H1 (cell line): ENCODE measurements at regions not wholly inside any gene's neighbourhood (a gene's known extent, or its start where the extent isn't known, plus 50 kb on each side); places are given as distances from the start of the nearest gene placed in this dataset.

Experiments
- CTCF ChIA-PET: fragments of 300-600 bp; sonication (Branson Sonifier 250); formaldehyde crosslinking; loops from one replicate; lab custom pipeline; 2021; ENCODE audit not compliant: partially characterized antibody; lab: Charles Lee
- POLR2A ChIA-PET: fragments of 300-600 bp; sonication (Branson Sonifier 250); formaldehyde crosslinking; loops from one replicate; lab custom pipeline; 2021; ENCODE audit warnings: inconsistent platforms; ENCODE audit not compliant: partially characterized antibody; lab: Charles Lee
- DNase-seq, 2 experiments: peaks; one replicate each; pipeline versions ENCODE4 v3.0.0 to v3.0.0-alpha.2; 2010 to 2022; ENCODE audit warnings: low spot score in 2 of 2, low read depth in 1 of 2, mixed read lengths in 1 of 2
- FAIRE-seq: peaks from 2 replicates; lab custom pipeline; 2011; peaks lifted over from hg19 to GRCh38; lab: Jason Lieb, UNC
- H2AFZ ChIP-seq: 2 replicates; pipeline ENCODE4 v1.8.1; 2012; ENCODE audit warnings: low read length, inconsistent platforms
- H2AK5ac ChIP-seq: 2 replicates; pipeline ENCODE4 v1.6.1; 2013; ENCODE audit warnings: low read depth, low read length
- H2BK120ac ChIP-seq: replicated peaks from 2 replicates; pipeline ENCODE3; 2013; ENCODE audit warnings: low read depth, low read length, inconsistent platforms
- H2BK12ac ChIP-seq: 2 replicates; pipeline ENCODE4 v1.6.1; 2013; ENCODE audit warnings: low read depth, low read length
- H2BK15ac ChIP-seq: 2 replicates; pipeline ENCODE4 v1.6.1; 2013; ENCODE audit warnings: low read length
- H2BK20ac ChIP-seq: 2 replicates; pipeline ENCODE4 v1.6.1; 2013; ENCODE audit warnings: low read length
- H2BK5ac ChIP-seq: 2 replicates; pipeline ENCODE4 v1.6.1; 2013; ENCODE audit warnings: low read depth, low read length
- H3K14ac ChIP-seq: 2 replicates; pipeline ENCODE4 v1.6.1; 2013; ENCODE audit warnings: inconsistent platforms; ENCODE audit not compliant: insufficient read length
- H3K18ac ChIP-seq: 2 replicates; pipeline ENCODE4 v1.6.1; 2013; ENCODE audit warnings: low read length; ENCODE audit errors: extremely low read depth
- H3K23ac ChIP-seq: 2 replicates; pipeline ENCODE4 v1.6.1; 2013; ENCODE audit warnings: inconsistent platforms; ENCODE audit not compliant: insufficient read length
- H3K23me2 ChIP-seq: 2 replicates; pipeline ENCODE4 v1.6.1; 2013; ENCODE audit warnings: low read depth, low read length
- H3K27ac ChIP-seq: 2 replicates; pipeline ENCODE4 v1.6.1; 2011; ENCODE audit warnings: low read depth, low read length, inconsistent platforms
- H3K27me3 ChIP-seq, 4 experiments: replicated peaks in 1 of 4; 1 replicate in 1 of 4; 2 replicates in 3 of 4; pipeline versions ENCODE4 v1.6.1 to v1.8.1; 2011 to 2013; ENCODE audit warnings: low read length in 3 of 4, mild to moderate bottlenecking in 3 of 4, inconsistent platforms in 2 of 4, mixed read lengths in 2 of 4, moderate library complexity in 1 of 4; ENCODE audit not compliant: control insufficient read depth in 3 of 4, insufficient read depth in 3 of 4; ENCODE audit errors: extremely low read depth in 1 of 4
- H3K36me3 ChIP-seq, 4 experiments: 2 replicates each; pipeline versions ENCODE4 v1.6.1 to v1.8.1; 2011 to 2013; ENCODE audit warnings: mild to moderate bottlenecking in 4 of 4, low read length in 3 of 4, moderate library complexity in 2 of 4, control low read depth in 1 of 4, inconsistent platforms in 1 of 4; ENCODE audit not compliant: insufficient read depth in 4 of 4, control insufficient read depth in 2 of 4
- H3K4ac ChIP-seq: replicated peaks from 2 replicates; pipeline ENCODE3; 2013; ENCODE audit warnings: low read length, low read depth, mixed read lengths, inconsistent platforms; ENCODE audit not compliant: insufficient read length
- H3K4me1 ChIP-seq, 4 experiments: replicated peaks in 1 of 4; 1 replicate in 1 of 4; 2 replicates in 3 of 4; pipeline versions ENCODE4 v1.6.1 to v1.8.1; 2011 to 2013; ENCODE audit warnings: low read length in 3 of 4, inconsistent platforms in 2 of 4, mixed read lengths in 1 of 4; ENCODE audit not compliant: insufficient read depth in 4 of 4, control insufficient read depth in 3 of 4
- H3K4me2 ChIP-seq, 2 experiments: 2 replicates each; pipeline versions ENCODE4 v1.6.1 to v1.8.1; 2011 to 2013; ENCODE audit warnings: low read depth in 2 of 2, low read length in 2 of 2, control low read depth in 1 of 2, inconsistent platforms in 1 of 2, mild to moderate bottlenecking in 1 of 2; ENCODE audit not compliant: insufficient read depth in 1 of 2
- H3K4me3 ChIP-seq, 4 experiments: fragments of 200-600, 300-600 bp in 1 of 4; sonication (generic), shearing (Covaris generic), sonication (Bioruptor Twin) in 1 of 4; 2 replicates each; pipeline versions ENCODE4 v1.5.1 to v1.8.1; 2011 to 2016; ENCODE audit warnings: low read length in 4 of 4, low read depth in 3 of 4, control low read depth in 2 of 4, inconsistent platforms in 2 of 4, mild to moderate bottlenecking in 2 of 4, mixed read lengths in 1 of 4, moderate library complexity in 1 of 4; ENCODE audit not compliant: insufficient read depth in 2 of 4; ENCODE audit errors: extremely low read depth in 1 of 4
- H3K56ac ChIP-seq: replicated peaks from 2 replicates; pipeline ENCODE3; 2013; ENCODE audit warnings: low read depth, mild to moderate bottlenecking, mixed read lengths, low read length, inconsistent platforms; ENCODE audit not compliant: insufficient read length
- H3K79me1 ChIP-seq: 2 replicates; pipeline ENCODE4 v1.6.1; 2013; ENCODE audit warnings: low read depth, low read length, control low read depth
- H3K79me2 ChIP-seq, 2 experiments: 2 replicates each; pipeline versions ENCODE4 v1.6.1 to v1.8.1; 2012 to 2013; ENCODE audit warnings: low read length in 2 of 2, mild to moderate bottlenecking in 2 of 2, inconsistent platforms in 1 of 2; ENCODE audit not compliant: insufficient read depth in 2 of 2, control insufficient read depth in 1 of 2
- H3K9ac ChIP-seq, 4 experiments: replicated peaks in 1 of 4; 1 replicate in 1 of 4; 2 replicates in 3 of 4; pipeline versions ENCODE4 v1.6.1 to v1.8.1; 2011 to 2013; ENCODE audit warnings: low read depth in 3 of 4, low read length in 3 of 4, control low read depth in 2 of 4, mild to moderate bottlenecking in 2 of 4, moderate library complexity in 2 of 4, inconsistent platforms in 1 of 4; ENCODE audit errors: extremely low read depth in 1 of 4
- H3K9me3 ChIP-seq, 2 experiments: 2 replicates each; pipeline versions ENCODE4 v1.6.1 to v1.8.1; 2012 to 2013; ENCODE audit warnings: mild to moderate bottlenecking in 2 of 2, moderate library complexity in 2 of 2, control low read depth in 1 of 2, inconsistent platforms in 1 of 2, low read depth in 1 of 2, low read length in 1 of 2, mixed read lengths in 1 of 2; ENCODE audit not compliant: insufficient read depth in 2 of 2
- H4K20me1 ChIP-seq, 2 experiments: replicated peaks in 1 of 2; 2 replicates each; pipeline versions ENCODE3 to v1.8.1; 2011 to 2013; ENCODE audit warnings: inconsistent platforms in 2 of 2, low read length in 2 of 2, mild to moderate bottlenecking in 1 of 2; ENCODE audit not compliant: insufficient read depth in 2 of 2, control insufficient read depth in 1 of 2
- H4K5ac ChIP-seq: 2 replicates; pipeline ENCODE4 v1.6.1; 2013; ENCODE audit warnings: low read length, low read depth, mixed read lengths, inconsistent platforms; ENCODE audit not compliant: insufficient read length
- H4K8ac ChIP-seq: 2 replicates; pipeline ENCODE4 v1.8.0; 2013; ENCODE audit warnings: mild to moderate bottlenecking, moderate library complexity, low read length, inconsistent platforms; ENCODE audit not compliant: insufficient read depth; ENCODE audit errors: extremely low read depth
- H4K91ac ChIP-seq: replicated peaks from 2 replicates; pipeline ENCODE3; 2013; ENCODE audit warnings: low read length, mixed read lengths, inconsistent platforms; ENCODE audit not compliant: insufficient read length
- ATF3 ChIP-seq: IDR thresholded peaks from 2 replicates; pipeline ENCODE4 v1.6.1; 2011; ENCODE audit warnings: low read depth, mild to moderate bottlenecking, low read length; ENCODE audit not compliant: insufficient read depth
- CBX5 ChIP-seq: fragments of 300-800, 300-1000 bp; sonication (generic); IDR thresholded peaks from 2 replicates; pipeline ENCODE4 v1.7.1; 2016; ENCODE audit warnings: antibody characterized with exemption, low read length, low read depth
- E2F6 ChIP-seq: IDR thresholded peaks from 2 replicates; pipeline ENCODE4 v1.6.1; 2012; ENCODE audit warnings: inconsistent platforms
- FOSL1 ChIP-seq: IDR thresholded peaks from 2 replicates; pipeline ENCODE4 v1.6.1; 2011; ENCODE audit warnings: mild to moderate bottlenecking, low read depth, low read length, moderate library complexity; ENCODE audit not compliant: insufficient read depth
- HDAC6 ChIP-seq: IDR thresholded peaks from one replicate; pipeline ENCODE4 v1.7.1; 2012; ENCODE audit warnings: low read depth, mild to moderate bottlenecking, inconsistent platforms, low read length, moderate library complexity
- KDM5A ChIP-seq: fragments of 200-600 bp; IDR thresholded peaks from 2 replicates; pipeline ENCODE4 v1.7.1; 2012; ENCODE audit warnings: mild to moderate bottlenecking, low read length, inconsistent platforms, mixed read lengths
- POLR2A ChIP-seq, 2 experiments: IDR thresholded peaks; 1 replicate in 1 of 2; 2 replicates in 1 of 2; pipeline ENCODE4 v1.6.1; 2011; ENCODE audit warnings: low read depth in 2 of 2, low read length in 2 of 2, mild to moderate bottlenecking in 2 of 2; ENCODE audit errors: control extremely low read depth in 1 of 2
- RAD21 ChIP-seq, 2 experiments: IDR thresholded peaks in 1 of 2; conservative IDR thresholded peaks in 1 of 2; 2 replicates each; pipeline ENCODE4 v1.6.1; 2011; ENCODE audit warnings: low read depth in 2 of 2, low read length in 2 of 2, improper control_type of control experiment in 1 of 2, inconsistent platforms in 1 of 2, mild to moderate bottlenecking in 1 of 2, moderate library complexity in 1 of 2
- RFX5 ChIP-seq: IDR thresholded peaks from 2 replicates; pipeline ENCODE4 v1.6.1; 2011; ENCODE audit warnings: low read depth, low read length, improper control_type of control experiment, borderline replicate concordance
- SP1 ChIP-seq: IDR thresholded peaks from 2 replicates; pipeline ENCODE4 v1.6.1; 2011; ENCODE audit warnings: low read depth, low read length
- SP2 ChIP-seq: IDR thresholded peaks from 2 replicates; pipeline ENCODE4 v1.6.1; 2012; ENCODE audit warnings: mild to moderate bottlenecking, low read length, inconsistent platforms
- SRF ChIP-seq: IDR thresholded peaks from 2 replicates; pipeline ENCODE4 v1.6.1; 2011; ENCODE audit warnings: mild to moderate bottlenecking, low read depth, low read length, moderate library complexity
- TBP ChIP-seq: IDR thresholded peaks from 2 replicates; pipeline ENCODE4 v1.6.1; 2011; ENCODE audit warnings: low read depth, low read length, improper control_type of control experiment
- TEAD4 ChIP-seq: IDR thresholded peaks from 2 replicates; pipeline ENCODE4 v1.6.1; 2012; ENCODE audit warnings: low read depth, low read length, inconsistent platforms, mixed read lengths
- ZNF274 ChIP-seq: IDR thresholded peaks from 2 replicates; pipeline ENCODE4 v1.7.0; 2012; ENCODE audit warnings: low read length, borderline replicate concordance; ENCODE audit errors: extremely low read depth

- no peak overlapping the region for H4K91ac ChIP-seq
- no peak overlapping the region for H3K27ac ChIP-seq
- no peak overlapping the region for H2BK5ac ChIP-seq
- H3K79me2 ChIP-seq, result no peaks in the 10 kb centered on the region
- FAIRE-seq (no peak), DNase-seq (no peak)
- H4K5ac ChIP-seq, result no peak overlapping the region
- H3K56ac ChIP-seq, result no peak overlapping the region
- no peak overlapping the region for H2BK12ac ChIP-seq
- H2AFZ ChIP-seq, result no peak overlapping the region
- peaks cover 9 to 19% of the 10 kb centered on the region in 2 experiments; a peak in 3 of 4 replicates for H3K9me3 ChIP-seq
- H2BK15ac ChIP-seq, result no peak overlapping the region
- no peak overlapping the region for H3K23ac ChIP-seq
- TF ChIP-seq HDAC6 (no peak), ATF3 (no peak), RFX5 (no peak), SP1 (no peak), POLR2A (IDR thresholded peaks at IDR 0.05; ENCODE audit: control extremely low read depth in 1 of 2, low read depth in 2 of 2, low read length in 2 of 2) (no peak), E2F6 (no peak), SRF (no peak), CBX5 (no peak), SP2 (no peak), TBP (no peak), TEAD4 (no peak), ZNF274 (no peak), FOSL1 (no peak), KDM5A (no peak), RAD21 (IDR thresholded peaks at IDR 0.05 in 1 of 2, conservative IDR thresholded peaks at IDR 0.05 in 1 of 2; ENCODE audit: low read depth in 2 of 2, low read length in 2 of 2) (no peak)
- H3K4me2 ChIP-seq, result no peak overlapping the region
- no peaks in the 10 kb centered on the region; a peak in 1 of 8 replicates for H3K36me3 ChIP-seq
- H2BK120ac ChIP-seq, result no peak overlapping the region
- H3K79me1 ChIP-seq, result no peaks in the 10 kb centered on the region
- H3K27me3 ChIP-seq, result no peaks in the 10 kb centered on the region
- H3K9ac ChIP-seq, result no peak overlapping the region
- CTCF ChIA-PET, result interaction anchor here (1.2 to 2.0 kb wide), 5 partner anchors 8 to 440 kb away, joined by 3 to 6 read pairs (median 4); no protein-coding TSS in a partner anchor
- no peak overlapping the region for H3K18ac ChIP-seq
- no peak overlapping the region for H2BK20ac ChIP-seq
- no peaks in the 10 kb centered on the region for H3K4me1 ChIP-seq
- no peaks in the 10 kb centered on the region for H3K23me2 ChIP-seq
- no peak overlapping the region for H4K8ac ChIP-seq
- no peak overlapping the region for H3K4ac ChIP-seq
- no peak overlapping the region for H3K14ac ChIP-seq
- H4K20me1 ChIP-seq, result no peaks in the 10 kb centered on the region
- POLR2A ChIA-PET, result no interaction called here
- H2AK5ac ChIP-seq, result no peak overlapping the region
- H3K4me3 ChIP-seq, result no peak overlapping the region
Observed at GRCh38 chr7:12054830-12055229, 156.3 kb upstream of the TMEM106B start.
